ENCODE measurements at regions not wholly inside any gene's neighbourhood (a gene's known extent, or its start where the extent isn't known, plus 50 kb on each side); places are given as distances from the start of the nearest gene placed in this dataset.
A peak's percentile ranks its signal among the peaks of the same experiment; 100 is the strongest.
"Not testable (repeated sequence)": the region's sequence is repeated elsewhere in the genome, so short reads cannot be mapped to it uniquely, and the experiment has no call there.

- TF ChIP-seq CTCF (conservative IDR thresholded peaks at IDR 0.05), result no peak
- H3K27ac ChIP-seq, result peak overlapping the region; percentile 89
Measured at GRCh38 chrX:63434206-63434605, 83.1 kb upstream of the SPIN4 start.

GRCh38 chrX:63430026-63430425, 78.9 kb upstream of the SPIN4 start:
- H3K27ac ChIP-seq, result no peak overlapping the region
- TF ChIP-seq CTCF (conservative IDR thresholded peaks at IDR 0.05), result no peak

- no peak overlapping the region for H3K27ac ChIP-seq
- TF ChIP-seq CTCF (conservative IDR thresholded peaks at IDR 0.05), result no peak
Measured at GRCh38 chrX:63428348-63428747, 77.2 kb upstream of the SPIN4 start.

GRCh38 chrX:63426519-63426918, 75.4 kb upstream of the SPIN4 start:
- no peak for TF ChIP-seq CTCF (conservative IDR thresholded peaks at IDR 0.05)
- H3K27ac ChIP-seq, result no peak overlapping the region

- no peak for TF ChIP-seq CTCF (conservative IDR thresholded peaks at IDR 0.05)
- no peak overlapping the region for H3K27ac ChIP-seq
Measured at GRCh38 chrX:63424063-63424462, 72.9 kb upstream of the SPIN4 start.

- peak; percentile 37 for TF ChIP-seq CTCF (conservative IDR thresholded peaks at IDR 0.05)
- H3K27ac ChIP-seq, result no peak overlapping the region
Measured at GRCh38 chrX:63421411-63421810, 70.3 kb upstream of the SPIN4 start.

GRCh38 chrX:63418211-63418610, 67.1 kb upstream of the SPIN4 start:
- no peak for TF ChIP-seq CTCF (conservative IDR thresholded peaks at IDR 0.05)
- no peak overlapping the region for H3K27ac ChIP-seq

GRCh38 chrX:63417649-63418048, 66.5 kb upstream of the SPIN4 start:
- TF ChIP-seq CTCF (conservative IDR thresholded peaks at IDR 0.05), result no peak
- no peak overlapping the region for H3K27ac ChIP-seq

- not testable (repeated sequence) for H3K27ac ChIP-seq
Measured at GRCh38 chrX:63409934-63410333, 58.8 kb upstream of the SPIN4 start.

Measured in VCaP (cell line).